ENCODE measurements at regions not wholly inside any gene's neighbourhood (a gene's known extent, or its start where the extent isn't known, plus 50 kb on each side); places are given as distances from the start of the nearest gene placed in this dataset.

DNA sequence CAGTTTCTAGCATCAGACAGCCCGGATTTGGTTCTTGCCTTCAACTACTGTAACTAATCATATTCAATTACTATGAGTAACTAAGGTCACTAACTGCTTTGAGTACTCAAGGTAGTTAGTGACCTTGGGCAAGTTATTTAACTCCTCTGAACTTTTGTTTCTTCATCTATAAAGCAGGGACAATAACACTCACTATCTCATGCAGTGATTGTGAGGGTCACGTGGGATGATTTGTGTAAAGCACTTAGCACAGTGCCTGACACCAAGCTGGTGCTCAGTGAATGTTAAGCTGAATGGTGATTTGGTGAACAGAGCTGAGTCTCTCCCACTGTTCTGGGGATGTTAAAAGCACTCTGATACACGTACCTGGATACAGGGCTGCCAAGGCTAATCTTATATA lies 171.3 kb upstream of the PLXNC1 start:
- TF ChIP-seq, protein P1, sequence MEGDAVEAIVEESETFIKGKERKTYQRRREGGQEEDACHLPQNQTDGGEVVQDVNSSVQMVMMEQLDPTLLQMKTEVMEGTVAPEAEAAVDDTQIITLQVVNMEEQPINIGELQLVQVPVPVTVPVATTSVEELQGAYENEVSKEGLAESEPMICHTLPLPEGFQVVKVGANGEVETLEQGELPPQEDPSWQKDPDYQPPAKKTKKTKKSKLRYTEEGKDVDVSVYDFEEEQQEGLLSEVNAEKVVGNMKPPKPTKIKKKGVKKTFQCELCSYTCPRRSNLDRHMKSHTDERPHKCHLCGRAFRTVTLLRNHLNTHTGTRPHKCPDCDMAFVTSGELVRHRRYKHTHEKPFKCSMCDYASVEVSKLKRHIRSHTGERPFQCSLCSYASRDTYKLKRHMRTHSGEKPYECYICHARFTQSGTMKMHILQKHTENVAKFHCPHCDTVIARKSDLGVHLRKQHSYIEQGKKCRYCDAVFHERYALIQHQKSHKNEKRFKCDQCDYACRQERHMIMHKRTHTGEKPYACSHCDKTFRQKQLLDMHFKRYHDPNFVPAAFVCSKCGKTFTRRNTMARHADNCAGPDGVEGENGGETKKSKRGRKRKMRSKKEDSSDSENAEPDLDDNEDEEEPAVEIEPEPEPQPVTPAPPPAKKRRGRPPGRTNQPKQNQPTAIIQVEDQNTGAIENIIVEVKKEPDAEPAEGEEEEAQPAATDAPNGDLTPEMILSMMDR (IDR thresholded peaks at IDR 0.05; ENCODE audit: borderline replicate concordance, extremely low read depth, low read length, poor library complexity, severe bottlenecking), result no peak
- TF ChIP-seq EZH2 (IDR thresholded peaks at IDR 0.05; ENCODE audit: borderline replicate concordance, low read depth, low read length, severe bottlenecking), result no peak

Data from DND-41 (cell line).